AG09309 (cell line): ENCODE measurements at regions not wholly inside any gene's neighbourhood (a gene's known extent, or its start where the extent isn't known, plus 50 kb on each side); places are given as distances from the start of the nearest gene placed in this dataset.

Experiments used
- DNase-seq: peaks from one replicate; pipeline ENCODE4 v3.0.0-alpha.2; 2010; ENCODE audit warnings: low read depth
- H3K4me3 ChIP-seq: 2 replicates; pipeline ENCODE4 v1.5.1; 2011; ENCODE audit warnings: mild to moderate bottlenecking, low read depth, low read length, moderate library complexity; ENCODE audit not compliant: control insufficient read depth
- CTCF ChIP-seq: IDR thresholded peaks from 2 replicates; pipeline ENCODE4 v1.5.1; 2011; ENCODE audit warnings: mild to moderate bottlenecking, low read depth, low read length, inconsistent platforms; ENCODE audit not compliant: insufficient read depth, control insufficient read depth; ENCODE audit errors: missing control alignments

DNA sequence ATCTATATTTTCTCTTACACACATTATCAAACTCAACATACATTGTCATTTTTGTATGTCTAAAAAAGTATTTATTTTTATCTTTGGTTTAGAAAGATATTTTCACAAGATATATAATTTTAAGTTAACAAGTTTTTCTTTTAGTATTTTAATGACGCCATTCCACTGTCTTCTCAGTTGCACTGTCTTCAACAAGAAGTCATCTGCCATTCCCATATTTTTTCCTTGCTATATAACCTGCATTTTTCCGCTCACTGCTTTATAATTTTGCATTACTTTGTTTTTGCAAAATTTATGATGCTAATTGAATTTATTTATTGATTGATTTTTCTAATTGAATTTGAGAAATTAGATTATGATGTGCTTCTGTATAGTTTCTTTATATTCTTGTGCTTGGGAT, 357.8 kb upstream of the RNF32 start:
- no peak for TF ChIP-seq CTCF
- no peak overlapping the region for H3K4me3 ChIP-seq
- DNase-seq: no peak

DNA sequence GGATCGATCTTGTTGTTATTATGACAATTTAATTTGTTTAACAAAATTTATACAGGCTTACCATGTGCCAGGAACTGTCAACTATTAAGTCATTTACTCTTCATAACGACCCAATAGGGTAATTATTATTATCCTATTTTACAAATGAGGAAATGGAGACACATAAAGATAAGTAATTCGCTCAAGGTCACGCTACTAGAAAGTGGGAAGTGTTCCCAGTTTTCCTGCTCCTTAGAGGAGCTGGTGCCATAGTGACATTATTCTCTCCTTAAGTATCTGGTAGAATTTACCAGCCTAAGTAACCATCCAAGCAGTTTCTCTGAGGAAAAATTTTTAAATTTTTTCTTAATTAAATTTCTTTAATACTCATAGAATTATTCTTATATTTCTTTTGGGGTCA, 360.9 kb upstream of the RNF32 start:
- H3K4me3 ChIP-seq: no peak overlapping the region
- DNase-seq: no peak
- TF ChIP-seq CTCF: no peak

DNA sequence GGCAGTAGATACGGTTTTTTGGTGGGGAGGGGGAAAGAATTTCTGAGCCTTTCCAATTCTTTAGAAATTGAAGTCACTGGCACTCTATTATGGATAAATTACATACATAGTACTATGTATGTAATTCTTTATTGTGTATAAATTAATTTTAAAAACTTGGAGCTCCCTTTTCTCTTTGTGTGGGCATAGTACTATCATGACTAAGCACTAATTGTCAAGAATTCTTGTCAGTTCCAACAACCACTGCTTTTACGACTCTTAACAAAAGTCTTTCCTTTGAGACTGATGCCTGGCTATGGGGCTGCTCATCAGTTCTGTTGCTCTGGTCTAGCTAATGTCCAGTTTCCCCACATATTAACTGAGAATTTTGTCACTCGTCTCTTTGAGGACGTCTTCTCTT, 365.3 kb upstream of the RNF32 start:
- TF ChIP-seq CTCF: no peak
- DNase-seq: no peak

DNA sequence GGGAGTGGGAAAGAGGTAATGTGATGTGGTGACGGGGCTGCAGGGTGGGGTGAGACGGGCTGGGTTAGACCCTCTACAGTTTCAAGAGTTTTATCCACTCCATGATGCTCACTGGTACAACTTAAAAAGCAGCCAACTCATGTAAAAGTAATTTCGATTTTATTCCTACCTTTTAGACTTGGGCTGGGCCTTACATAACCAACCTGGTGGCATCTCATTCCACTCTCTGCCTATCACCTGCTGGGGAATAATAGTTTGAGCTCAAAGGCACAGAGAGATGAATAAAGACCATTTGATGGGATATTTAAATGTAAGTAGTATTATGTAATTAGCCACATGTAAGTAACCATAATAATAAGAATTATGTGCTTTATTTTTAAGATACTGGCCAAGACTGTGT, 366.0 kb upstream of the RNF32 start:
- no peak for DNase-seq
- H3K4me3 ChIP-seq: no peak overlapping the region
- TF ChIP-seq CTCF: no peak

More for the DNA sequence above, 365.3 kb upstream of the RNF32 start:
- H3K4me3 ChIP-seq: no peak overlapping the region

DNA sequence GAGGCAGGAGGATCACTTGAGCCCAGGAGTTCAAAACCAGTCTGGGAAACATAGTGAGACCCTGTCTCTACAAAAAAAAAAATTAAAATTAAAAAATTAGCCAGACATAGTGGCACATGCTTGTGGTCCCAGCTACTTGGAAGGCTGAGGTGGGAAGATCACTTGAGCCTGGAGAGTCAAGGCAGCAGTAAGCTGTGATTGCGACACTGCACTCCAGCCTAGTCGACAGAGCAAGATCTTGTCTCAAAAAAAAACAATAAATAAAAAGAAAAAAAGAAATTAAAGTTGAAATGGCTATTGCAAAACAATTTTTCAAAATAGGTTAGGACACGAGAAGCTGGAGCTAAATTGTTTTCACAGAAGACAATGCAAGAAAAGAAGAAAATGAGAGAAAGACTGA, 379.0 kb upstream of the RNF32 start:
- DNase-seq: no peak
- H3K4me3 ChIP-seq: no peak overlapping the region
- TF ChIP-seq CTCF: no peak

DNA sequence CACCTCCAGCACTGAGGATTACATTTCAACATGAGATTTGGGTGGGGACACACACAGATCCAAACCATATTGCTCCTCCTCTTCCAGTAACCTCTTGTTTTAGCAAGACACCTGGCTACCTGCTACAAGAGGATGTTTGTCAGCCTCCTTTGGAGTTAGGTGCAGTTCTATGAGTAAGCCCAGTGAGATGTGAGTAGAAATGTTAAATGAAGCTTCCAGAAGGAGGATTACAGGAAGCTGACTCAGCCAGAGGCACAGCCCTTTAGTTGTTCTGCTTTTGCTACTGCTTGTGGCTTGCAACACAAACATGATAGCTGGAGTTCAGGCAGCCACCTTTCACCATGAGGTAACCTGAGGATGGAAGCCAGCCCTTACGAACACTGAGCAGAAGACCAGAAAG, 382.7 kb upstream of the RNF32 start:
- no peak overlapping the region for H3K4me3 ChIP-seq
- TF ChIP-seq CTCF: no peak
- DNase-seq: no peak

DNA sequence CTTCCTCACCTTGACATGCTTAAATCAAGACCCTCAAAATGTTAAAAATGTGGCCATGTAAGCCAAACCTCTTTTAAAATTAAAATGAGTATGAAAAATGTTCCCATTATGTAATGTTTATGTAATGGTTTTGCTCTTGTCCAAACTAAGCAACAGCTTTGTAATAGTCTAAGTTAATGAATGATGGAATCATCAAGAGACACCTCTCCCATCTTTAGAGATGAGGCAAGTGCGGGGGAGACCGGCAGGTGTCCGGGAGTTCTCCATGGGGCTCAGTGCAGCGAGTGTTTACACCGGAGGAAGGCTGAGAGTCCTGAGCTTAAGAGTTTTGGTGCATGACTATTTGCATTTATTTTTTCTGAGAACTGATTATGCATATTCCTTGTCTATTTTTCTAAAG, 384.9 kb upstream of the RNF32 start:
- no peak for DNase-seq

More for the DNA sequence above, 384.9 kb upstream of the RNF32 start:
- no peak for TF ChIP-seq CTCF
- no peak overlapping the region for H3K4me3 ChIP-seq
